IMR-90 (cell line): ENCODE measurements at regions not wholly inside any gene's neighbourhood (a gene's known extent, or its start where the extent isn't known, plus 50 kb on each side); places are given as distances from the start of the nearest gene placed in this dataset.

Experiments
- ATAC-seq: fragments of 200-7000 bp; cut with Tn5 transposase; 2 replicates; pipeline ENCODE4 v1.9.1; 2020; ENCODE audit warnings: low read depth, mild to moderate bottlenecking, moderate library complexity
- BruUV-seq: library from RNA; stranded (reverse); fragments of 400-500 nt; replicated peaks from 2 replicates; lab custom pipeline; 2021; lab: Mats Ljungman, UMichigan
- CTCF ChIA-PET: fragments of 300-600 bp; formaldehyde crosslinking; extraction: SDS; loops from one replicate; lab custom pipeline; 2021; ENCODE audit warnings: antibody characterized with exemption; lab: Yijun Ruan, JAX
- POLR2A ChIA-PET: fragments of 300-600 bp; sonication (Branson Sonifier 250); formaldehyde crosslinking; loops from one replicate; lab custom pipeline; 2022; ENCODE audit warnings: antibody characterized with exemption; ENCODE audit not compliant: unreplicated experiment; lab: Charles Lee
- DNase-seq: peaks from one replicate; pipeline ENCODE4 v3.0.0; 2013
- H2AFZ ChIP-seq: replicated peaks from 2 replicates; pipeline ENCODE3; 2013; ENCODE audit warnings: low read length, mild to moderate bottlenecking; ENCODE audit not compliant: poor library complexity
- H2AK5ac ChIP-seq: 2 replicates; pipeline ENCODE4 v1.6.1; 2013; ENCODE audit warnings: low read depth, low read length, inconsistent platforms
- H2AK9ac ChIP-seq: replicated peaks from 2 replicates; pipeline ENCODE3; 2013; ENCODE audit warnings: mild to moderate bottlenecking, low read depth, low read length, moderate library complexity; ENCODE audit not compliant: poor library complexity
- H2BK120ac ChIP-seq: 2 replicates; pipeline ENCODE4 v1.6.1; 2013; ENCODE audit warnings: low read depth, low read length, inconsistent platforms
- H2BK15ac ChIP-seq: 3 replicates; pipeline ENCODE4 v1.6.1; 2013; ENCODE audit warnings: low read depth, low read length, inconsistent platforms
- H2BK20ac ChIP-seq: 2 replicates; pipeline ENCODE4 v1.6.1; 2013; ENCODE audit warnings: low read depth, mild to moderate bottlenecking, inconsistent platforms, low read length, moderate library complexity
- H2BK5ac ChIP-seq: 2 replicates; pipeline ENCODE4 v1.6.1; 2013; ENCODE audit warnings: mild to moderate bottlenecking, low read depth, low read length, inconsistent platforms; ENCODE audit not compliant: poor library complexity, severe bottlenecking
- H3K14ac ChIP-seq: replicated peaks from 2 replicates; pipeline ENCODE4 v1.6.1; 2013; ENCODE audit warnings: low read depth, low read length, inconsistent platforms
- H3K18ac ChIP-seq: 2 replicates; pipeline ENCODE4 v1.6.1; 2013; ENCODE audit warnings: low read depth, low read length, control low read depth
- H3K23ac ChIP-seq: 2 replicates; pipeline ENCODE4 v1.6.1; 2013; ENCODE audit warnings: low read depth, low read length, inconsistent platforms
- H3K27ac ChIP-seq: 2 replicates; pipeline ENCODE4 v1.5.1; 2013; ENCODE audit warnings: mild to moderate bottlenecking, control low read depth, low read length; ENCODE audit not compliant: insufficient read depth
- H3K27me3 ChIP-seq: 2 replicates; pipeline ENCODE4 v1.6.1; 2013; ENCODE audit warnings: low read length; ENCODE audit not compliant: control insufficient read depth, insufficient read depth
- H3K36me3 ChIP-seq: 2 replicates; pipeline ENCODE4 v1.6.1; 2013; ENCODE audit warnings: low read length, mixed read lengths; ENCODE audit not compliant: control insufficient read depth, insufficient read depth
- H3K4ac ChIP-seq: 2 replicates; pipeline ENCODE4 v1.6.1; 2013; ENCODE audit warnings: low read depth, low read length, inconsistent platforms
- H3K4me1 ChIP-seq: 2 replicates; pipeline ENCODE4 v1.6.1; 2013; ENCODE audit warnings: low read length, mixed read lengths; ENCODE audit not compliant: control insufficient read depth, insufficient read depth
- H3K4me2 ChIP-seq: 2 replicates; pipeline ENCODE4 v1.6.1; 2013; ENCODE audit warnings: low read depth, mild to moderate bottlenecking, control low read depth, low read length, moderate library complexity
- H3K4me3 ChIP-seq: 2 replicates; pipeline ENCODE4 v1.5.1; 2013; ENCODE audit warnings: low read depth, mild to moderate bottlenecking, control low read depth, low read length, moderate library complexity; ENCODE audit not compliant: insufficient read depth
- H3K56ac ChIP-seq: 2 replicates; pipeline ENCODE4 v1.6.1; 2013; ENCODE audit warnings: low read length, inconsistent platforms; ENCODE audit not compliant: insufficient read depth; ENCODE audit errors: extremely low read depth
- H3K79me1 ChIP-seq, 2 experiments: 2 replicates each; pipeline ENCODE4 v1.6.1; 2013; ENCODE audit warnings: low read length in 2 of 2, inconsistent platforms in 1 of 2, low read depth in 1 of 2
- H3K9ac ChIP-seq: 2 replicates; pipeline ENCODE4 v1.6.1; 2013; ENCODE audit warnings: low read depth, low read length, control low read depth
- H3K9me1 ChIP-seq: 2 replicates; pipeline ENCODE4 v1.6.1; 2013; ENCODE audit warnings: low read length, inconsistent platforms; ENCODE audit not compliant: insufficient read depth
- H3K9me3 ChIP-seq: 2 replicates; pipeline ENCODE4 v1.6.1; 2013; ENCODE audit warnings: low read length; ENCODE audit not compliant: control insufficient read depth, insufficient read depth
- H4K20me1 ChIP-seq: 2 replicates; pipeline ENCODE4 v1.6.1; 2013; ENCODE audit warnings: low read length, inconsistent platforms; ENCODE audit not compliant: insufficient read depth
- H4K5ac ChIP-seq: 2 replicates; pipeline ENCODE4 v1.6.1; 2013; ENCODE audit warnings: mild to moderate bottlenecking, low read depth, low read length, control low read depth
- H4K8ac ChIP-seq, 2 experiments: 2 replicates each; pipeline ENCODE4 v1.6.1; 2013; ENCODE audit warnings: low read depth in 2 of 2, low read length in 2 of 2, control low read depth in 1 of 2, inconsistent platforms in 1 of 2
- H4K91ac ChIP-seq: 2 replicates; pipeline ENCODE4 v1.6.1; 2013; ENCODE audit warnings: low read depth, low read length, inconsistent platforms; ENCODE audit not compliant: insufficient read depth
- BHLHE40 ChIP-seq: fragments of 150-350 bp; IDR thresholded peaks from 2 replicates; pipeline ENCODE4 v1.6.1; 2016; ENCODE audit warnings: mild to moderate bottlenecking, low read depth, low read length
- CEBPB ChIP-seq: IDR thresholded peaks from 2 replicates; pipeline ENCODE4 v1.6.1; 2012; ENCODE audit warnings: low read depth, low read length, improper control_type of control experiment
- CHD1 ChIP-seq: IDR thresholded peaks from 2 replicates; pipeline ENCODE4 v1.6.1; 2012; ENCODE audit warnings: low read depth, low read length, improper control_type of control experiment
- CTCF ChIP-seq: conservative IDR thresholded peaks from 2 replicates; pipeline ENCODE4 v1.5.1; 2012; ENCODE audit warnings: mild to moderate bottlenecking, low read depth, low read length, improper control_type of control experiment
- ELK1 ChIP-seq: fragments of 150-350 bp; IDR thresholded peaks from 2 replicates; pipeline ENCODE4 v1.6.1; 2016; ENCODE audit warnings: low read depth, mild to moderate bottlenecking, low read length, moderate library complexity, borderline replicate concordance
- FOS ChIP-seq: fragments of 150-350 bp; IDR thresholded peaks from 2 replicates; pipeline ENCODE4 v1.6.1; 2016; ENCODE audit warnings: low read depth, low read length
- MAFK ChIP-seq: IDR thresholded peaks from 2 replicates; pipeline ENCODE4 v1.6.1; 2012; ENCODE audit warnings: low read depth, low read length, improper control_type of control experiment
- MAZ ChIP-seq: IDR thresholded peaks from 2 replicates; pipeline ENCODE4 v1.6.1; 2012; ENCODE audit warnings: low read depth, mild to moderate bottlenecking, low read length, improper control_type of control experiment, moderate library complexity, borderline replicate concordance
- MXI1 ChIP-seq: IDR thresholded peaks from 2 replicates; pipeline ENCODE4 v1.6.1; 2012; ENCODE audit warnings: low read depth, mild to moderate bottlenecking, low read length, moderate library complexity, borderline replicate concordance
- NFE2L2 ChIP-seq: fragments of 150-350 bp; IDR thresholded peaks from 2 replicates; pipeline ENCODE4 v1.6.1; 2016; ENCODE audit warnings: low read depth, mild to moderate bottlenecking, low read length
- POLR2A ChIP-seq: IDR thresholded peaks from 2 replicates; pipeline ENCODE4 v1.6.1; 2012; ENCODE audit warnings: mild to moderate bottlenecking, low read depth, low read length
- RCOR1 ChIP-seq: IDR thresholded peaks from 2 replicates; pipeline ENCODE4 v1.6.1; 2012; ENCODE audit warnings: mild to moderate bottlenecking, low read length, improper control_type of control experiment; ENCODE audit not compliant: insufficient replicate concordance
- RFX5 ChIP-seq: IDR thresholded peaks from 2 replicates; pipeline ENCODE4 v1.8.0; 2012; ENCODE audit warnings: low read depth, mild to moderate bottlenecking, low read length, moderate library complexity
- SMC3 ChIP-seq: fragments of 150-350 bp; IDR thresholded peaks from 2 replicates; pipeline ENCODE4 v1.6.1; 2016; ENCODE audit warnings: low read depth, mild to moderate bottlenecking, antibody characterized with exemption, low read length, moderate library complexity
- USF2 ChIP-seq: fragments of 150-350 bp; IDR thresholded peaks from 2 replicates; pipeline ENCODE4 v1.6.1; 2017; ENCODE audit warnings: mild to moderate bottlenecking, antibody characterized with exemption, low read length, low read depth
- WGBS, 2 experiments: methylation state at CpG; one replicate each; pipeline versions ENCODE4 v1.1.5 to v1.1.7; 2013; ENCODE audit warnings: missing lambda C conversion rate in 2 of 2; ENCODE audit not compliant: insufficient read length in 1 of 2; ENCODE audit errors: extremely low coverage in 2 of 2; 5-methylcytosine and 5-hydroxymethylcytosine counted together
- dilution Hi-C: fragments of 300-500 bp; cut with HindIII; formaldehyde crosslinking; loops from one replicate; pipeline ENCODE4 v1.14.3; 2018; ENCODE audit warnings: low sequenced_read_pairs; ENCODE audit not compliant: unreplicated experiment
- in situ Hi-C: fragments of 300-500 bp; cut with MboI; formaldehyde crosslinking; loops from 3 replicates; pipeline ENCODE4 v1.14.3; 2019; ENCODE audit warnings: low sequenced_read_pairs, inconsistent platforms, mixed read lengths
- intact Hi-C: fragments of 100-400 bp; cut with micrococcal nuclease; formaldehyde crosslinking; loops from 2 replicates; pipeline ENCODE4 v1.10.0; 2022

GRCh38 chr13:112171570-112171965, 104.6 kb downstream of the SOX1 start:
- Histone ChIP-seq H2BK15ac (no peak overlapping the region), H3K79me1 (no peaks in the 10 kb centered on the region), H4K91ac (no peak overlapping the region), H3K4me2 (no peak overlapping the region), H3K9ac (no peak overlapping the region), H3K4ac (no peak overlapping the region), H2BK120ac (no peak overlapping the region), H4K8ac (no peak overlapping the region), H4K20me1 (no peaks in the 10 kb centered on the region), H3K4me1 (no peaks in the 10 kb centered on the region), H3K9me1 (no peaks in the 10 kb centered on the region), H3K9me3 (peaks cover 59% of the 10 kb centered on the region), H2AK9ac (no peak overlapping the region), H4K5ac (no peak overlapping the region), H2AFZ (no peak overlapping the region), H2BK5ac (no peak overlapping the region), H3K27ac (no peak overlapping the region), H3K56ac (no peak overlapping the region), H3K23ac (no peak overlapping the region), H3K27me3 (no peaks in the 10 kb centered on the region), H3K14ac (no peak overlapping the region), H3K4me3 (no peak overlapping the region), H3K18ac (no peak overlapping the region), H2BK20ac (no peak overlapping the region), H3K36me3 (no peaks in the 10 kb centered on the region), H2AK5ac (no peak overlapping the region)
- dilution Hi-C loops: no loop called here
- no peak for ATAC-seq
- BruUV-seq: no TSS peak
- 67% methylated on average over 9 of the region's 13 CpGs; no CpG with 5 or more reads in 1 of the 2 experiments for WGBS, 2 experiments
- CTCF ChIA-PET: no interaction called here
- in situ Hi-C loops: no loop called here
- TF ChIP-seq RCOR1 (no peak), ELK1 (no peak), MXI1 (no peak), MAFK (no peak), FOS (no peak), CTCF (no peak), POLR2A (no peak), CHD1 (no peak), MAZ (no peak), CEBPB (no peak), BHLHE40 (no peak), RFX5 (no peak), USF2 (no peak), NFE2L2 (no peak), SMC3 (no peak)
- intact Hi-C loops: no loop called here
- POLR2A ChIA-PET: no interaction called here
- no peak for DNase-seq
